IPS DF 19.7 (cell line): ENCODE measurements at regions not wholly inside any gene's neighbourhood (a gene's known extent, or its start where the extent isn't known, plus 50 kb on each side); places are given as distances from the start of the nearest gene placed in this dataset.

Experiments
- DNase-seq: peaks from one replicate; pipeline ENCODE4 v3.0.0-alpha.2; 2013; ENCODE audit warnings: low read depth, low spot score

DNA sequence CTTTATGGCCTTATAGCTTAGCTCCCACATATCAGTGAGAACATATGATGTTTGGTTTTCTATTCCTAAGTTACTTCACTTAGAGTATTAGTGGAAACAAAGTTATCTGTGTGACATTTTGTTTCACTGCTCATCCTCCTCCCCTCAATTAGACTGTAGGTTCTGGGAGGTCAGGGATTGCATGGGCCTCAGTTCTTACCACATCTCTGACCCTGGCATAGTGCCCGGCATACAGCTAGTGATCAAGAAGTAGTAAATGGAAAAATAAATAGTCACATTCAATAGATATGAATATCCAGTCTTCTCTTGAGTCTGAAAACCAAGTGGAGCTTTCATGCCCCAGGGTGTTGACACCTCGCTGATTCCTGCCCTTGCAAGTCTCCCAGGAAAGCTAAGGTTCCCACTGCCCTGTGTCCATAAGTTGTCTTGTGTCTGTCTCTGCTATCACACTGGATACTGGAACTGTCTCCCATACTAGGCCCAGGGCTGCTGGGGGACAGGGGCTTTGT is 249.5 kb upstream of the TSHZ3 start:
- no peak for DNase-seq

DNA sequence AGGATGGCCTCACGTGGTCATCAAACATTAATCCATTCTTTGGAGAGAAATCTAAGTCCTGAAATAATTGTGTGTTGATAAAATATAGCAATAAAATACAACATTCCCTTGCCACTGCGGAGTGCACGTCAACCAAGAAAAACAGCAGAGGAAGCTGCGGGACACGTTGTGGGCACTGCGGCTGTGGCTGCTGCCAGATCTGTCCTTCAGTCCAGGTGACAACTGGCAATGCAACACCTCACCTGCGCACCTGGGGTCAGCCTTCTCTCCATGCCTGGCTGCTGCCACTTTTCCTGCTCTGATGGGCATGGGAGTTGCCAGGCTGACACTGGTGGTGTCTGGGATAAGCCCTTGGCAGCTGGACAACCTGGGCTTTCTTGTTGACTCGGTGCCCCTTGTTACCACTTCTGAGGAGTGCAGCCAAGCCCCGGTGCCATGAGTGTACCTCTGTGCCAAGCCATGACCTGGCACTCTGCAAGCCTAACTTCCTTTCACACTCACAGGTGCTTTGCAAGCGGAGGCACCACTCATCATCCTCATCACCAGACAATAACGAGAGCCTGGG is 251.6 kb upstream of the TSHZ3 start:
- DNase-seq: no peak

DNA sequence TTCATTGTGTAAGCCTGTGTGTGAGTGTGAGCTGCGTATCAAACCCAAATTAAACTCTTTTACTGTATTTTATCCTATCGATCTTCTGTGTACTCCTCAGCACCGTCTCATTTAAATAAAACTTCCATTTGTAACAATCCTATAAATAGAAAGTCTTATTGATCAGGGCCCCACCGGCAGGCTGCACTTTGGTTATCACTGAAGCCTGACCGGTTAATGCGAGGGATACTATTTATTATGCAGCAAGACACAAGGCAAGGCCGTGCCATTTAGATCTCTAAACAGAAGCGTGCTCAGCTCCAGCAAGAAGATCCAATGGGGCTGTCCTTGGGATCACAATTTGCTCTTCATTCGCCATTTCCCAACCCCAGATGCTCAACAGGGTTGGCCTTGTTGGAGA is 252.6 kb upstream of the TSHZ3 start:
- no peak for DNase-seq

DNA sequence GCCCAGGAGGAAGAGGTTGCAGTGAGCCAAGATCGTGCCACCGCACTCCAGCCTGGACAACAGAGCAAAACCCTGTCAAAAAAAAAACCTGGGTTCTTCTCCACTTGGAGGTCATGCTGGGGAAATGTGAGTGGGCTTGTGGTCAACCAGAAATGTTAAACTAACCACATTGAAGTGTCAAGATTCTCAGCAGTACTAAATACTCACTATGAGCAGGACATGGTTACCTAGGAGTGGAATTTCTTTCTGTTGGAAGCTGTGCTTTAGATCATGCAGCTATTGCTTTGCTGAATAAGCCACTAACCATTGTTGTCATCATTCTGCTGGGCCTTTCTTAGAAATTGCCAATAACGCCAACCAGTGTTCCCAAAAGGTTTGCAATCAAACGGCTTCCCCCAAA is 253.3 kb upstream of the TSHZ3 start:
- no peak for DNase-seq

DNA sequence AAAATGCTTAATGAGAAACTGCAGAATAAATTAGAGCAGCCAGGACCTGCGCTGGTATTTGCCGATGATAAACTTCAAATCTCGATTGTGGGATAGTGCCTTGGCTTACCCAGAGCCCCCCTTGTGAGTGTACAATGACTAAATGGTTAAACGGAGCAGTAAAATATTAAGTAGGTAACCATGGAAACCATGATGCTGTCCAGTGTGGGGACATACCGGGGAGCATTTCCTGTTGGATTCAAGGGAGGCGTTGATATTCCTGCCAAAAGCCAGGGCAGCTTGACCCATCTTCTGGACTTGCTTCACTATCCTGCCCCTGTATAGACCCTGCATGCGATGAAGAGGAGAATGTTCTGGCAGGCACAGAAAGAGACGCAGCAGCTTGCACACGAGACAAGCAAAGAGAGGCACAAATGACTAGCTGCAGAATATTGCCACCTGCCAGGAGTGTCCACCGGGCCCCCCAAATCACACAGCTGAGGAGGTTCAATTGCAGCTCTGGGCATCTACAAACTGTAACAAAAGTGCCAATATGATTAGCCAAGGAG is 255.3 kb upstream of the TSHZ3 start:
- no peak for DNase-seq

DNA sequence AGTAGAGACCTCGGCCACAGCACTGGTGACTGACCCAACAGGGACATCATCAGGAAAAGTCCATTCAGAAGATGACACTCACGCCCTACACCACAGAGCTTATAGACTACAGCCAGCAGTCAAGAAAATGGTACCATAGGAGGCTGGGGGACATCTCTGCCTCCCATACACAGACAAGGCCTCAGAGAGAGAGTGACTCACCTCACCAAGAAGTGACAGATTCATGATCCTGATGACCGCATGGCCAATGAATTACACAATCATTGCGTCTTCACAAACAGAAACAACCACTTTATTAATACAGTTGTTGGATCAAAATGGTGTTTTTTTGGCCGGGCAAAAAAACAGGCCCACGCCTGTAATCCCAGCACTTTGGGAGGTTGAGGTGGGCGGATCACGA is 260.8 kb upstream of the TSHZ3 start:
- no peak for DNase-seq

DNA sequence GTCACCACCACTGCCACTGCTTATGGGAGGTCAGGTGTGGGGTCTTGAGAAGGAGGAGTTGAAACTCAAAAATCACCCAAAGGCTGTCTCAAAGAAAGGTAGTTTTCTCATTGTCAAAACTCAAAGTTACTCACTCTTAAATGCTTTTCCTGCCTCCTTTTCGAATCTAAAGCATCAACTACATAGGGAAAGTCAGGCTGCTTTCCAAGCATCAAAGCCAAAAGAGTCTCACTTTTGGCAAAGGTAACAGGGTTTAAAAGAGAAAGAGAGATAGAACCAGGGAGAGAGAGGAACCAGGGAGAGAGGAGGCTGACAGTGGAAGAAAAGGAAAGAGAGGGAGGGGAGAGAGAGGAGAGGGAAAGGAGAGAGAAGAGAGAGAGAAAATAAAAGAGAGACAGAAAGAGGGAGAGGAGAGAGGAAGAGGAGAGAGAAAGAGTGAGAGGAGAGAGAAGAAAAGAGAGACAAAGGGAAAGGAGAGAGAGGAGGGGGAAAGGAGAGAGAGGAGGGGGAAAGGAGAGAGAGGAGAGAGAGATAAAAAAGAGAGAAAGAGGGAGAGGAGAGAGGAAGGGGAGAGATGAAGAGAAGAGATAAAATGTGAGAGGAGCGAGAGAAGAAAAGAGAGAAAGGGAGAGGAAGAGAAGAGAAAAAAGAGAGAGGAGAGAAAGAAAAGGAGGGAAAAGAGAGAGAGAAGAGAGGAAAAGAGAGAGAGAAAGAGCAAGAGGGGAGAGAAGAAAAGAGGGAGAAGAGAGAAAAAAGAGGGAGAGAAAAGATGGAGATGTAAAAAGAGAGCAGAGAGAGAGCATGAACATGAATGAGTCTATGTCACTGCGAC is 262.0 kb upstream of the TSHZ3 start:
- no peak for DNase-seq

DNA sequence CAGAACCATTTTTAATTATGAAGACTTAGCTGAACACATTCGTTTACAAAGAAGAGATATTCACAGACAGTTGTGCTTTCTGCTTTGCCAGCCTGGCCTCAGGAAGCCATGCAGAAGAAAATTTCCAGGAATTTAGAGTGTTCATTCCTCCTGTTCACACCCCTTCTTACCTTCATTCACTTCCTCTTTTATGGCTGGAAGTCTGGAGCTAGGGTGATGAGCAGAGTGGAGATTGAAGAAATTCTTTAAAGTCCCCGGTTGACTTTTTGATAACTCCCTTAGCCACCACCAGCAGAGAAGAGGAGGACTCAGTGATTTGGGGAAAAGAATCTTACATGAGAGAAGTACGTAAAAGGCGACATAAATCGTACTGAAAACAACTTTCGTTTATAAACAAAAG is 263.6 kb upstream of the TSHZ3 start:
- DNase-seq: no peak

DNA sequence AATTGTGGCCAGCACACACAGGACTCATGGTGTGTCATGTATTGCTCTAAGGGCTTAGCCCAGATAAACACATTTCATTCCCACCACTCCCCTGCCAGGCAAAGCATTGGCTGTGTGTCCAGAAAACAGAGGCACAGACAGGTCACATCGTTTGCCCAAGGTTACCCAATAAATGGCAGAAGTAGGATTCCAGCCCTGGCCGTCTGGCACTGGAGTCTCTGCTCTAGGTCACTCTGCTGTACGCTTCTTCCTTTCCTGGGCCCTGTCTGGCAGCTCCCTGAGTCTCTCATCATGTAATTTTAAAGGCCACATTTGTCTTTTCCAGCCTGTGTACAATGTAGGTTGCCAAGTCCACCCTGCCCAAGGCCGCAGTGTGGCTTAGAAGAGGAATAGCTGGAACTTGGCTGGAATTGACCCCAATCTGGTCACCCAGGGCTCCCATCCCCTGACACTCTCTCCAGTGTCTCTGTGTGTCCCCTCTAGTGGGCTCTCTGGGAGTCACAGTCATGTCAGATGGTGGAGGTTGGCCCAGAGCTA is 264.5 kb upstream of the TSHZ3 start:
- peak; percentile 7 for DNase-seq

DNA sequence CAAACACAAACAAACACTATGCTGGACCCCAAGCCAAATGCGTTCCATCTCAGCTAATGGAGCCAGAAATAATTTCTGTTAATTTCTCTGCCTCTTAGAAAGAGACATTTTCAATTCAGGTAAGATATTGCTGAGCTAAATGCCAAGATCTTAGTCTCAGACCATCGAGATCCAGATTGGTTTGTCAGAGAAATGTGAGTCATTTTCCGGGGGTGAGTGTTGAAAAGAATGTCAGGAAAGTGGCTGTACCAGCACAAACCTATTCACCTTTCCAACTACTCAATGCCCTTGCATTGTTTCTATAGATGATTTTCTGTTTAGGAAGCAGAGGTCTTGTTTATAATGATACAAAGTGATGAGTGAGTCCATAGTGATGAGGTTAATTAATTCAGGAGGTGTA is 266.8 kb upstream of the TSHZ3 start:
- no peak for DNase-seq

DNA sequence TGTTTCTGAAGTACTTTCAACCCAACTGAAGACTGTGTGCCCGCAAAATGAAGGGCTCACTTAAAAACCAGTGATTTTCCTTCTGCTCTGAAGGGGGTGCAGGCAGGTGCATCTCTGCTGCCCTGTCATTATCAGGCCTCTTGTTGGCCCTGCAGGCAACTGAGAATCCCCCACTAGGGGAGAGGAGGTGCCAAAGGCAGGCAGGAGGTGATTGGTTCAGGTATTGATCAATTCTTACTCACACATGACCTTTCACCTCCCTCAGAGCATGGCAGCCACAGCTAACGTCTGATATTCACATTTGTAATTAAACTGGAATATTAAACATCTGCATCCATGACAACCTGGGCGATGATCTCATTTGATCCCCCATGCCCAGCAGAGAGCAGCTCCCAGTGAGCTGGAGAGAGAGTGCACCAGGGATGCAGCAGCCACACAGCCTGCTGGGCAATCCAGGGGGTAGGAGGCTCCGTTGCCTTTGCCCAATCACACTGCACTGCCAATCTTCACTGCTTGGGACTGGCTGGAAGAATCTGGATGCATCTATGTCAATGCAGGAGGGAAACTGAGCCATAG is 267.9 kb upstream of the TSHZ3 start:
- no peak for DNase-seq

DNA sequence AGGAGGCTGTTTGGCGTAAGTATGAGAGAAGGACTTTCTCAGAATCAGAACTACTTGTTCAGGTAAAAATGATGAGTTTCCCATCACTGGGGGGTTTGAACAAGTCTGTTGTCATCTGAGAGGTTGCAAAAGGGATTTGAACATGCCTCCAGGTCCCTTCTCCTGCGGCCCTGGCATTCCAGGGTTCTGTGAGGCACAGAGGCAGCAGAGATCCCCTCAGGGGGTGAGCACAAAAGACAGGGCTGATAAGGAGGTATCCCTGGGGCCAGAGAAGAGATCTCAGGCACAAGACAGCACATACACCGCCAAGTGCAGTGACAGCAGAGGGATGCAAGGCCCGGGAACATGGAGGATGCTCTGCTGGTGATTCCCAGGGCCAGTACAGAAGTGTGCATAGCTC is 275.8 kb upstream of the TSHZ3 start:
- no peak for DNase-seq

DNA sequence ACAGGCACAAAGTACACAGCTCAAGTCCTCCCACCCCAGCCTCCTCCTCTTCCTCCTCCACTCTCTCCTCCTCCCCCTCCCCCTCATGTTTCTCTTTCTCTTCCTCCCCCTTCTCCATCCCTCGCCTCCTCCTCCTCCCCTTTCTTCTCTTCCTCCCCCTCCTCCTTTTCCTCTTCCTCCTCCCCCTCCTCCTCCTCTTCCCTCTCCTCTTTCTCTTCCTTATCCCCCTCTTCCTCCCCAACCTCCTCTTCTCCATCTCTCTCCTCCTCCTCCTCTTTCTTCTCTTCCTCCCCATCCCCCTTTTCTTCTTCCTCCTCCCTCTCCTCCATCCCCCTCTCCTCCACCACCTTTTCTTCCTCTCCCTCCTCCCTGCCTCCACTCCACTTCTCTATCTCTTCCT is 276.3 kb upstream of the TSHZ3 start:
- DNase-seq: no peak

DNA sequence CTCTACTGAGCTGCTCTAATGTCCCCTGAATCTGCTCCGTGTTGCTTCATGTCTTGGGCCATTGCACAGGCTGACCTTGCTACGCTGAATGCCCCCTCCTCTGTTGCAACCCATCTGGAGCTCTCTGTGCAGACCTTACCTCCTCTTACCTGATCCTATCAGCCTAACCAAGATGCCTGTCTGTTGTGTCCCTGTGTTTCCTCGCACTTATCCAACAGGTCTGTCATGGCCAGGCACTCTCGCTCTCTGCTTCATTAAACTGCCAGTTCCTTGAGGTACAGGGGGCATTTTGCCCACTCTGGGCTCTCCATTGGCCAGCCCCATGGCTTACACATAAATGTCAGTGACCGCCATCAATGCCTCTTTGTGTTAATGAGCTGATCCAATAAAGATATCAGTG is 277.7 kb upstream of the TSHZ3 start:
- DNase-seq: no peak

DNA sequence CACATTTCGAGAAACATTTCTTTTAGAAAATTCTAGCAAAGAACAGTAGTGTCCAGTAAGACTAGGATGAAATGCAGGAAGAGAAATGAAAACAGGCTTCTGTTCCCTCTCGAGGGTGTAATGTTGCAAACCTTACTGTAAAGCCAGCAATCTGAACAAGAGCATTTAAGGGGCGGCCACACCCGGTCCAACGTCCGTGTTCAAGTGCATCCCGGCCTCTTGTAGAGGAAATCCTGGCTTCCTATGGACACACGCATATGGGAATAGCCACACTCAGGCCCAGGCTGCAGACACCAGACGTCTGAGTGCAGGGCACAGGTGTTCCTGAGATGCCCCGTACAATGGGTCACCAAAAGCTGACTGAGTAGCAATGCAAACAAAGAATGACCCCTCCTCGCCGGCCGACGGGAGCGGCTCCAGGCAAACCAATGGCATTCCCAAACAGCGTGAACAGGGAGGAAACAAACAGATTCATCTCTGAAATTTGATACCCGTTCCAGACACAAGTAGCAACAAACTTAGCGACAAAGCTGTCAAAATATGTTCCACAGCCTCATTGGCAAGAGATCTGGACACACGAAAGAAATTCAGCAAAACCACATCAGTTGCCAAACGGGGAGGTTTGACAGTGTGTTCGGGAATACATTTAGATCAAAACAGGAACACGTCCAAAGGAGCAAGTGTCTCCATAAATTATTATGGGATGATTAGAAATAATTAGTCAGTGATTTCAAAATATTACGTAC is 278.6 kb upstream of the TSHZ3 start:
- no peak for DNase-seq

DNA sequence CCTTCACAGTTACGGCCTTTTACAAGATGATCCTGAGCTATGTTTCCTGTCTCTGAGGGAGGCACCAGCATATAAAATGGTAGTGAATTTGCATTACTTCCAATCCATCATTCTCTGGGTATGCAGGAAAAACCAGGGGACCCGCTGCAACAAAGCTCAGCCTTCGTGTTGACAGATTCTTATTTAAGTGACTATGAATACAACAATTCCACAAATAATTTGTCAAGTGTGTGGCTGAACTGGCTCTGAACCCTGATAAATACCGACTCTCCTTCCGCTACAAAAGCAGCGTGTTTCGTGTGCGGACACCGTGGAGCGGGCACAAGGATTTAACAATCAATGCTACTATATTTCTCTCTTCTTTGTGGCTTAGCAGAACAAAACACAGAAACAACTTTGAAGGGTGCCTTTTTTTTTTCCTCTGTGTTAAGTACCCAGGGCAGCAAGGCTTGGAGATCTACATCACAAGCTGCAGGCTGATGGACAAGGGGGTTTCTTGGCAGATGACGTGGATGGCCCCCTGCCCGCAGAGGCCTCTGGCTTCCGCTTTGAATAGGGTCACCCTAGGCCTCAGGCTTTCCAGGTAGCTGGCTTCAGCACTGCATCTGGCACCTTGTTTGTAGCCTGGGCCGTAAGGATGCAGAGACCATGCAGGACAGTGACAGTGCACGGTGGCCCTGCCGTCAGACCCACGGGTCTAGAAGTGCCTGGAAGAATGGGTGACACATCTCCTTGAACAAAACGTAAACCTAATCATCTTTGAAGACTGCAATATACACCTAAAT is 280.5 kb upstream of the TSHZ3 start:
- DNase-seq: no peak

DNA sequence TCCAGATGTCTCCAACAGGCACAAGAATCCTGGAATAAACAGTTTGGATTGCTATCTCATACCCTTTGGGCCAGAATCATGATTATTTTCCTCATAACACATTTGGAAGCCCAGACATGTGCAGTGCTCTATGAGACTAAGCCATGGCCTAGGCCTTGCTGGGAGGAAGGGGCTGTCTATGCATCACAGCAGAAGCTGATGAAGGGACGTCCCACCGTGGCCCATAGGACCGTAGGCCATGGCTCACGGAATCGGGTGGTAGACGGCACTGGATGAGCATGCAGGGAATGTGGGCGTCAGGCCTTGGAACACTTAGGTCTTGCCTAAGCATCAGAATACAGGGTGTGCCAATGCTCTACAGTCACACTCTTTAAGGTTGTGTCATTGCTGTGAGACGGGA is 283.8 kb upstream of the TSHZ3 start:
- no peak for DNase-seq

DNA sequence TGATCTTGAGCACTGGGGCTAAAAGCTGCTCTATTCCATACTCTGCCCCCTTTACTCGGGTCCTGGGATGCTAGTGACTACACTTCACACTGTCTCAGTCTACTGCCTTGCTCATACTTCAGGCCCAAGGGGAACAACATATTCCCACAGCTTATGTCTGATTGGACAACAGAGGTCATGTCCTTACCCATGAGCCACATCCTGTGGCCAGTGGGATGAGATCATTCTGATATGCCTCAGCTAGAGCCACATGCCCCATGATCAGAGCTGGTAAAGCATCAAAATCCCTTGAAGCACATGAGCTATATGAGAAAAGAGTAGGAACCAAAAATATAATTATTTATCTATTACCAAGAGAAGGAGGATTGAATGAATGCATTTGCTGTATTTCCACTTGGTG is 290.1 kb upstream of the TSHZ3 start:
- DNase-seq: no peak

DNA sequence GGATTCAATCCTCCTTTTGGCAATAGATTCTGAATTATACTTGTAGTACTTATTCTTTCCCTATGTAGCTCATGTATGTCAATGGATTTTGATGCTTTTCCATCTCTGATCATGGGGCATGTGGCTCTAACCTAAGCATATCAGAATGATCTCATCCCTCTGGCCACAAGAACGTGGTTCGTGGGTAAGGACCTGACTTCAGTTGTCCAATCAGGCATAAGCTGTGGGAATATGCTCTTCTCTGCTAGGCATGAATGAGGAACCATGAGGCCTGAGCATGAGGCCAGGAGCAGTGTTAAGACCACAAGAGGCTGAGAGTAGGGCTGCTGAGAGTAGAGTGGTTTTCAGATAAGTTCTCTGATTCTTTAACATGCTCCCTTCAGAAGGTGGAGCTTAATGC is 292.4 kb upstream of the TSHZ3 start:
- DNase-seq: no peak

DNA sequence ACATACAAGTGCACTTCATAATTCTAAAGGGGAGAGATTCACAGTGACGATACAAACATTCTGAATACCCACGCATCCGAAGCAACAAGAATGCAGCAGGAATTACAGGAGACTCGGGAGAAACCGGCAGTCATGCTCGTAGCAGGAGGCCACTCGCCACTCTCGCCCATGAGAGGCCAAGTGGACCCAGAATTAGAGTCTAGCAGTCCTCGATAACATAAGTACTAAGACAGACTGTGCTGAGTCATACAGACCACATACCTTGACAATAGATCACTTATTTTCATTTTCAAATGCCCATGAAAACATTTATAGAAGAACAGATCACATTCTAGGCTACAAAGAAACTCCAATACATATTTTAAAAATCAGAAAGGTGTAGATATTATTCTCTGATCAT is 299.1 kb upstream of the TSHZ3 start:
- no peak for DNase-seq

DNA sequence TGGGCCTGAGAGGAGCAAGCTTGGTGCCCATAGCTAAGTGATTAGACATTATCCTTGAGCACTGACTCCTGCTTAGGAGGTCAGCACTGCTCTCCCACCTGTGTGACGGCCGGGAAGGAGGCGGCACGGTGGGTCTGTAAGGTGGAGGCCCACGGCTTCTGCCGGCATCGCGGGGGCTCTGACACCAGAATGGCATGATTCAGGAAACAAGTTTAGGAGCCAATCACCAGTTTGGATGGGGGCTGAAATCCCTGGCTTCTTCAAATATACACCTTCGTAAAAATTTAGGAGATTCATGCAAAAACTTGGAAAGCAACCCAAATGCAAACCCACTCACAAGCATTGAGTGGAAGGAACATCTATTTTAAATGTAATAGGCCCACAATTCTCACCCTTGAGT is 307.3 kb upstream of the TSHZ3 start:
- DNase-seq: no peak
